Colonic mucosa (tissue), 4 donors: ENCODE measurements at regions not wholly inside any gene's neighbourhood (a gene's known extent, or its start where the extent isn't known, plus 50 kb on each side); places are given as distances from the start of the nearest gene placed in this dataset.

ENCODE experiments used
- DNase-seq: peaks from one replicate; pipeline ENCODE4 v3.0.0-alpha.2; 2020
- H3K27ac ChIP-seq: fragments of 200-600 bp; one replicate; pipeline ENCODE4 v1.8.0; 2021
- H3K27me3 ChIP-seq: fragments of 200-600 bp; one replicate; pipeline ENCODE4 v1.8.0; 2021
- H3K36me3 ChIP-seq: fragments of 200-600 bp; one replicate; pipeline ENCODE4 v1.8.0; 2021
- H3K4me1 ChIP-seq: fragments of 200-600 bp; one replicate; pipeline ENCODE4 v1.8.0; 2021; ENCODE audit warnings: mild to moderate bottlenecking
- H3K4me3 ChIP-seq: fragments of 200-600 bp; one replicate; pipeline ENCODE4 v1.8.0; 2021
- H3K9ac ChIP-seq, 2 donors: one replicate each; pipeline ENCODE4 v1.7.0; 2013; ENCODE audit warnings: control low read depth in 2 of 2, low read depth in 2 of 2, low read length in 2 of 2
- H3K9me3 ChIP-seq: fragments of 200-600 bp; one replicate; pipeline ENCODE4 v1.8.0; 2021
- CTCF ChIP-seq: fragments of 200-600 bp; IDR thresholded peaks from one replicate; pipeline ENCODE4 v1.8.0; 2022; ENCODE audit warnings: antibody characterized with exemption, mild to moderate bottlenecking
- intact Hi-C: fragments of 100-400 bp; cut with DNase I; formaldehyde crosslinking; loops from one replicate; pipeline ENCODE4 v1.14.1; 2022
- donor health status: healthy.
- donor health status: DM: no; HTN: no; CAD: no.
- donor health status: DM: no; HTN: no; CAD: no.

- no peaks in the 10 kb centered on the region for H3K9me3 ChIP-seq
Measured at GRCh38 chr2:145739681-145740080, 1219.8 kb upstream of the ZEB2 start.

GRCh38 chr2:145736871-145737270, 1217.0 kb upstream of the ZEB2 start:
- TF ChIP-seq CTCF = no peak
- H3K36me3 ChIP-seq = no peaks in the 10 kb centered on the region
- intact Hi-C loops = no loop called here
- H3K27me3 ChIP-seq = no peaks in the 10 kb centered on the region
- no peak overlapping the region for H3K27ac ChIP-seq
- H3K9me3 ChIP-seq = no peaks in the 10 kb centered on the region
- no peak overlapping the region for H3K9ac ChIP-seq
- no peak overlapping the region for H3K4me3 ChIP-seq
- no peaks in the 10 kb centered on the region for H3K4me1 ChIP-seq
- DNase-seq = no peak

More at GRCh38 chr2:145739681-145740080, 1219.8 kb upstream of the ZEB2 start:
- H3K36me3 ChIP-seq = no peaks in the 10 kb centered on the region
- DNase-seq = no peak
- no peak overlapping the region for H3K4me3 ChIP-seq
- no peaks in the 10 kb centered on the region for H3K4me1 ChIP-seq
- H3K27me3 ChIP-seq = no peaks in the 10 kb centered on the region
- TF ChIP-seq CTCF = no peak
- intact Hi-C loops = no loop called here
- H3K27ac ChIP-seq = no peak overlapping the region
- H3K9ac ChIP-seq = no peak overlapping the region

- Histone ChIP-seq H3K36me3 (no peaks in the 10 kb centered on the region), H3K4me1 (no peaks in the 10 kb centered on the region), H3K27ac (no peak overlapping the region), H3K27me3 (no peaks in the 10 kb centered on the region), H3K9me3 (no peaks in the 10 kb centered on the region), H3K9ac (no peak overlapping the region), H3K4me3 (no peak overlapping the region)
- intact Hi-C loops = no loop called here
- TF ChIP-seq CTCF = no peak
- DNase-seq = no peak
Measured at GRCh38 chr2:145731467-145731866, 1211.5 kb upstream of the ZEB2 start.

- H3K4me1 ChIP-seq = no peaks in the 10 kb centered on the region
- H3K9ac ChIP-seq = no peak overlapping the region
- H3K36me3 ChIP-seq = no peaks in the 10 kb centered on the region
- H3K4me3 ChIP-seq = no peak overlapping the region
- intact Hi-C loops = no loop called here
- no peak overlapping the region for H3K27ac ChIP-seq
- no peak for TF ChIP-seq CTCF
- no peak for DNase-seq
- no peaks in the 10 kb centered on the region for H3K27me3 ChIP-seq
- no peaks in the 10 kb centered on the region for H3K9me3 ChIP-seq
Measured at GRCh38 chr2:145729993-145730770, 1210.3 kb upstream of the ZEB2 start.

- Histone ChIP-seq H3K27ac (no peak overlapping the region), H3K9me3 (no peaks in the 10 kb centered on the region), H3K4me3 (no peak overlapping the region), H3K27me3 (no peaks in the 10 kb centered on the region), H3K9ac (no peak overlapping the region), H3K36me3 (no peaks in the 10 kb centered on the region), H3K4me1 (no peaks in the 10 kb centered on the region)
- intact Hi-C loops = no loop called here
- no peak for TF ChIP-seq CTCF
- no peak for DNase-seq
Measured at GRCh38 chr2:145729481-145729880, 1209.6 kb upstream of the ZEB2 start.
